Liver (tissue), 3 donors: ENCODE measurements at regions not wholly inside any gene's neighbourhood (a gene's known extent, or its start where the extent isn't known, plus 50 kb on each side); places are given as distances from the start of the nearest gene placed in this dataset.

ENCODE experiments used
- YY1 ChIP-seq: IDR thresholded peaks from 2 replicates; pipeline ENCODE4 v1.6.1; 2016; ENCODE audit warnings: antibody characterized with exemption, mild to moderate bottlenecking
- TF ChIP-seq, protein P1 (sequence below): fragments of 150-350 bp; IDR thresholded peaks from 2 replicates; pipeline ENCODE4 v1.5.1; 2017; ENCODE audit warnings: improper control_type of control experiment, low read depth, low read length; ENCODE audit not compliant: missing input control
- TF ChIP-seq, protein P2 (sequence below): IDR thresholded peaks from 2 replicates; pipeline ENCODE4 v1.6.1; 2016; ENCODE audit warnings: antibody characterized with exemption
- donor health status: healthy.
- donor health status: healthy.

DNA sequence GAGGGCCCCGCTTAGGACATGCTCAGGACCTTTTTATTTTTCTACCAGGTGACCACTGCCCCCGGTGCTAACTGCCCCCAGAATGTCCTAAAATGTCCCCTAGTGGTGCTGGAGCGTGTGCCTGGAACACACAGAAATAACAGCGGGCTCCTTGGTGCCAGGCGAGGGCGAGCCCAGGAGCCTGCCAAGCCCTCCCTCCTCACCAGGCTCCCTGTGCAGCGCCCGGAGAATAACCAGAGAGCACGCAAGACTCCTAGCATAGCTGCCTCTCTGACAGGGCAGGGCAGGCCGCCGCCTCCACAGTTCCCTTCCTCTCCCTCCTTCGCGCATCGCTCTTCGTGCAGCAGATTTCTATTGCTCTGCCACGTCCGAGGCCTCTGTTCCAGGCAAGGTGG, 84.3 kb upstream of the ZNF516 start:
- no peak for TF ChIP-seq YY1
- TF ChIP-seq, protein P1, sequence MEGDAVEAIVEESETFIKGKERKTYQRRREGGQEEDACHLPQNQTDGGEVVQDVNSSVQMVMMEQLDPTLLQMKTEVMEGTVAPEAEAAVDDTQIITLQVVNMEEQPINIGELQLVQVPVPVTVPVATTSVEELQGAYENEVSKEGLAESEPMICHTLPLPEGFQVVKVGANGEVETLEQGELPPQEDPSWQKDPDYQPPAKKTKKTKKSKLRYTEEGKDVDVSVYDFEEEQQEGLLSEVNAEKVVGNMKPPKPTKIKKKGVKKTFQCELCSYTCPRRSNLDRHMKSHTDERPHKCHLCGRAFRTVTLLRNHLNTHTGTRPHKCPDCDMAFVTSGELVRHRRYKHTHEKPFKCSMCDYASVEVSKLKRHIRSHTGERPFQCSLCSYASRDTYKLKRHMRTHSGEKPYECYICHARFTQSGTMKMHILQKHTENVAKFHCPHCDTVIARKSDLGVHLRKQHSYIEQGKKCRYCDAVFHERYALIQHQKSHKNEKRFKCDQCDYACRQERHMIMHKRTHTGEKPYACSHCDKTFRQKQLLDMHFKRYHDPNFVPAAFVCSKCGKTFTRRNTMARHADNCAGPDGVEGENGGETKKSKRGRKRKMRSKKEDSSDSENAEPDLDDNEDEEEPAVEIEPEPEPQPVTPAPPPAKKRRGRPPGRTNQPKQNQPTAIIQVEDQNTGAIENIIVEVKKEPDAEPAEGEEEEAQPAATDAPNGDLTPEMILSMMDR, result no peak
- TF ChIP-seq, protein P2, sequence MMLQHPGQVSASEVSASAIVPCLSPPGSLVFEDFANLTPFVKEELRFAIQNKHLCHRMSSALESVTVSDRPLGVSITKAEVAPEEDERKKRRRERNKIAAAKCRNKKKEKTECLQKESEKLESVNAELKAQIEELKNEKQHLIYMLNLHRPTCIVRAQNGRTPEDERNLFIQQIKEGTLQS, result no peak
